HL-60 (cell line): ENCODE measurements at regions not wholly inside any gene's neighbourhood (a gene's known extent, or its start where the extent isn't known, plus 50 kb on each side); places are given as distances from the start of the nearest gene placed in this dataset.

ENCODE experiments used
- DNase-seq, 2 experiments: peaks; one replicate each; pipeline ENCODE4 v3.0.0-alpha.2; 2010 to 2020; ENCODE audit warnings: low read depth in 1 of 2, low spot score in 1 of 2
- H3K27ac ChIP-seq: fragments of 250-450 bp; sonication (Bioruptor Pico); replicated peaks from 2 replicates; pipeline ENCODE4 v1.5.1; 2020; ENCODE audit warnings: mild to moderate bottlenecking, moderate library complexity
- H3K27me3 ChIP-seq: fragments of 250-450 bp; sonication (Bioruptor Pico); 2 replicates; pipeline ENCODE4 v1.5.1; 2021; ENCODE audit warnings: mild to moderate bottlenecking, moderate library complexity; ENCODE audit not compliant: insufficient read depth, poor library complexity, severe bottlenecking
- H3K4me3 ChIP-seq: replicated peaks from 2 replicates; pipeline ENCODE4 v1.5.1; 2011; ENCODE audit warnings: mild to moderate bottlenecking, control low read depth, low read length; ENCODE audit not compliant: insufficient read depth
- GABPA ChIP-seq: IDR thresholded peaks from 2 replicates; pipeline ENCODE4 v1.6.1; 2012; ENCODE audit warnings: low read depth
- POLR2AphosphoS5 ChIP-seq: IDR thresholded peaks from 2 replicates; pipeline ENCODE4 v1.6.1; 2012; ENCODE audit warnings: low read depth
- SPI1 ChIP-seq: IDR thresholded peaks from 2 replicates; pipeline ENCODE4 v1.6.1; 2012; ENCODE audit warnings: low read depth, mild to moderate bottlenecking, borderline replicate concordance
- TF ChIP-seq, protein P1 (sequence below): IDR thresholded peaks from one replicate; pipeline ENCODE4 v1.5.1; 2011; ENCODE audit warnings: low read length, control low read depth, inconsistent platforms; ENCODE audit not compliant: insufficient read depth
- TF ChIP-seq, protein P2 (sequence below): IDR thresholded peaks from 2 replicates; pipeline ENCODE4 v1.6.1; 2012; ENCODE audit warnings: low read depth; ENCODE audit not compliant: insufficient replicate concordance

DNA sequence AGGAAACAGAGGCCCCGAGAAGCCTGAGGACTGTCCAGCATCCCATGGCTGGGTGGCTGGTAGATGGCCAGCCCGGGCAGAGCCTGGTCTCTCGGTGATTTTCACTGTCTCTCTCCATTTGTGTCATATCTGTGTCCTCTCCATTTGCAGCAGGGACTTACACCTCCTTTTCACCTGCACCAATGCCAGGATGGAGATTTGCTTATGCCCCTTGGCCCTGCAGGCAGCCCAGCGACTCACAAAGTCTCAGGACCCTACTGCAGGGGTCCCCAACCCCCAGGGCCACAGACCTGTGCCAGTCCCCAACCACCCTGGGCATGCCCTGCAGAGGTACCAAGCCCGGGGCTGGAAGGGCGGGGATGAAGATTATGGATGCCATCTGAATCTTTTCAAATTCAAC, 201.6 kb downstream of the RHOU start:
- Histone ChIP-seq H3K27me3 (no peaks in the 10 kb centered on the region), H3K27ac (no peak overlapping the region), H3K4me3 (no peak overlapping the region)
- TF ChIP-seq, protein P1, sequence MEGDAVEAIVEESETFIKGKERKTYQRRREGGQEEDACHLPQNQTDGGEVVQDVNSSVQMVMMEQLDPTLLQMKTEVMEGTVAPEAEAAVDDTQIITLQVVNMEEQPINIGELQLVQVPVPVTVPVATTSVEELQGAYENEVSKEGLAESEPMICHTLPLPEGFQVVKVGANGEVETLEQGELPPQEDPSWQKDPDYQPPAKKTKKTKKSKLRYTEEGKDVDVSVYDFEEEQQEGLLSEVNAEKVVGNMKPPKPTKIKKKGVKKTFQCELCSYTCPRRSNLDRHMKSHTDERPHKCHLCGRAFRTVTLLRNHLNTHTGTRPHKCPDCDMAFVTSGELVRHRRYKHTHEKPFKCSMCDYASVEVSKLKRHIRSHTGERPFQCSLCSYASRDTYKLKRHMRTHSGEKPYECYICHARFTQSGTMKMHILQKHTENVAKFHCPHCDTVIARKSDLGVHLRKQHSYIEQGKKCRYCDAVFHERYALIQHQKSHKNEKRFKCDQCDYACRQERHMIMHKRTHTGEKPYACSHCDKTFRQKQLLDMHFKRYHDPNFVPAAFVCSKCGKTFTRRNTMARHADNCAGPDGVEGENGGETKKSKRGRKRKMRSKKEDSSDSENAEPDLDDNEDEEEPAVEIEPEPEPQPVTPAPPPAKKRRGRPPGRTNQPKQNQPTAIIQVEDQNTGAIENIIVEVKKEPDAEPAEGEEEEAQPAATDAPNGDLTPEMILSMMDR, result no peak
- TF ChIP-seq GABPA (no peak), POLR2AphosphoS5 (no peak), SPI1 (no peak)
- TF ChIP-seq, protein P2, sequence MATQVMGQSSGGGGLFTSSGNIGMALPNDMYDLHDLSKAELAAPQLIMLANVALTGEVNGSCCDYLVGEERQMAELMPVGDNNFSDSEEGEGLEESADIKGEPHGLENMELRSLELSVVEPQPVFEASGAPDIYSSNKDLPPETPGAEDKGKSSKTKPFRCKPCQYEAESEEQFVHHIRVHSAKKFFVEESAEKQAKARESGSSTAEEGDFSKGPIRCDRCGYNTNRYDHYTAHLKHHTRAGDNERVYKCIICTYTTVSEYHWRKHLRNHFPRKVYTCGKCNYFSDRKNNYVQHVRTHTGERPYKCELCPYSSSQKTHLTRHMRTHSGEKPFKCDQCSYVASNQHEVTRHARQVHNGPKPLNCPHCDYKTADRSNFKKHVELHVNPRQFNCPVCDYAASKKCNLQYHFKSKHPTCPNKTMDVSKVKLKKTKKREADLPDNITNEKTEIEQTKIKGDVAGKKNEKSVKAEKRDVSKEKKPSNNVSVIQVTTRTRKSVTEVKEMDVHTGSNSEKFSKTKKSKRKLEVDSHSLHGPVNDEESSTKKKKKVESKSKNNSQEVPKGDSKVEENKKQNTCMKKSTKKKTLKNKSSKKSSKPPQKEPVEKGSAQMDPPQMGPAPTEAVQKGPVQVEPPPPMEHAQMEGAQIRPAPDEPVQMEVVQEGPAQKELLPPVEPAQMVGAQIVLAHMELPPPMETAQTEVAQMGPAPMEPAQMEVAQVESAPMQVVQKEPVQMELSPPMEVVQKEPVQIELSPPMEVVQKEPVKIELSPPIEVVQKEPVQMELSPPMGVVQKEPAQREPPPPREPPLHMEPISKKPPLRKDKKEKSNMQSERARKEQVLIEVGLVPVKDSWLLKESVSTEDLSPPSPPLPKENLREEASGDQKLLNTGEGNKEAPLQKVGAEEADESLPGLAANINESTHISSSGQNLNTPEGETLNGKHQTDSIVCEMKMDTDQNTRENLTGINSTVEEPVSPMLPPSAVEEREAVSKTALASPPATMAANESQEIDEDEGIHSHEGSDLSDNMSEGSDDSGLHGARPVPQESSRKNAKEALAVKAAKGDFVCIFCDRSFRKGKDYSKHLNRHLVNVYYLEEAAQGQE, result no peak
- no peak for DNase-seq

DNA sequence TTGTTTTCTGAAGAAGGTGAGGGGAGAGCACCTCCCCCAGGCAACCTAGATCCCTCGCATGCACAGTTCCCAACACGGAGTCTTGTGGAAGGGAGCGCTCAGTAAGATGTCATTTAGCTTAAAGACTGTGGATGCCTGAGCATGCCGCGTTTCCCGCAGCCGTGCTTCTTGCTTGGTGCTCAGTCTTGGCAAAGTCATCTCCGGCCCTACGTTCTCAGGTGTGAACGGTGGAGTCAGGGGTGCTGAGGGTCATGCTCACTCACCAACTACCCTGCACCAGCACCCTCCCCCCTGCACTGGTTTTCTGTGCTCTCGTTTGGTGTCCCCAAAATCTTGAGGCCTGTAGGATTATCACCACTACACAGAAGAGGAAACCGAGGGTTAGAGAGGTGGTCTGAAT, 202.1 kb downstream of the RHOU start:
- DNase-seq, result no peak
- no peaks in the 10 kb centered on the region for H3K27me3 ChIP-seq
- TF ChIP-seq, protein P1, result no peak
- TF ChIP-seq GABPA (no peak), POLR2AphosphoS5 (no peak), SPI1 (no peak)
- TF ChIP-seq, protein P2, result no peak

DNA sequence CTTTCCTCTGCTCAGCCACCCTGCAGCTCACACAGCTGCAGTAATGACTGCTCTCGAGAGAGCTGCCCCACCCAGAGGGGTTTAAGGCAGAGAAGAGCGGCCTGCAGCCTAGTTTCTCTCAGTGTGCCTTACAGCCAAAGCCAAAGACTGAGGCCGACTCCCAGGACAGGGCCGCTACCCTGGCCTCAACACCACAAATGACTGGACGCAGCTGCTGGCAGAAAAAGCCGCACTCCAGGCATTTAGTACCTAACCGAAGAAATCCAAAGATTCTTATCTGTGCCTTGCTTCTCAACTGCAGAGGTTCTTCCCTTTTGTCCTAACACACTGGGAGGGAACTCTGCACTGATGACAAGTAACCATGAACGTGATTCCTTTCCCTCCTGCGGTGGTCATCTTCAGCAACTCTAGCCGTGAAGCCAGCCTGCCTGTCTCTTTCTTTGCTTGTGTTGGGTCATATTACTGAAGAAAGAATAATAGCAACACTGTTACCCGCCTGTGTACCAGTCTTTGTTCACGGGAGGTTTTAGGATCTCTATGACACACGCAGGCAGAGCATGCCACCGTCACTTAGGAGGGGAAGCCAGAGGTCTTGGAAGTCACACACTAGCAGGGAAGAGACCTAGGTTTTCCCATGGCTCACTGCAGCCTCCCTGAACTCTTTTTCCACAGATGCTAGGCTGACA, 202.7 kb downstream of the RHOU start:
- H3K4me3 ChIP-seq, result no peak overlapping the region
- TF ChIP-seq GABPA, result no peak
- TF ChIP-seq POLR2AphosphoS5, result no peak
- TF ChIP-seq SPI1, result no peak
- TF ChIP-seq, protein P1, result no peak
- TF ChIP-seq, protein P2, result no peak

More for the DNA sequence above, 202.1 kb downstream of the RHOU start:
- H3K27ac ChIP-seq, result no peak overlapping the region
- H3K4me3 ChIP-seq, result no peak overlapping the region

More for the DNA sequence above, 202.7 kb downstream of the RHOU start:
- Histone ChIP-seq H3K27ac (no peak overlapping the region), H3K27me3 (no peaks in the 10 kb centered on the region)
- no peak for DNase-seq
